AG10803 (cell line): ENCODE measurements at regions not wholly inside any gene's neighbourhood (a gene's known extent, or its start where the extent isn't known, plus 50 kb on each side); places are given as distances from the start of the nearest gene placed in this dataset.
"Not testable (repeated sequence)": the region's sequence is repeated elsewhere in the genome, so short reads cannot be mapped to it uniquely, and the experiment has no call there.

Experiments
- DNase-seq: peaks from one replicate; pipeline ENCODE4 v3.0.0; 2010; ENCODE audit warnings: low read depth
- H3K4me3 ChIP-seq: 2 replicates; pipeline ENCODE4 v1.5.1; 2011; ENCODE audit warnings: mild to moderate bottlenecking, low read length, control low read depth
- TF ChIP-seq, protein P1 (sequence below): conservative IDR thresholded peaks from 2 replicates; pipeline ENCODE4 v1.5.1; 2011; ENCODE audit warnings: mild to moderate bottlenecking, low read length, control low read depth, inconsistent platforms

DNA sequence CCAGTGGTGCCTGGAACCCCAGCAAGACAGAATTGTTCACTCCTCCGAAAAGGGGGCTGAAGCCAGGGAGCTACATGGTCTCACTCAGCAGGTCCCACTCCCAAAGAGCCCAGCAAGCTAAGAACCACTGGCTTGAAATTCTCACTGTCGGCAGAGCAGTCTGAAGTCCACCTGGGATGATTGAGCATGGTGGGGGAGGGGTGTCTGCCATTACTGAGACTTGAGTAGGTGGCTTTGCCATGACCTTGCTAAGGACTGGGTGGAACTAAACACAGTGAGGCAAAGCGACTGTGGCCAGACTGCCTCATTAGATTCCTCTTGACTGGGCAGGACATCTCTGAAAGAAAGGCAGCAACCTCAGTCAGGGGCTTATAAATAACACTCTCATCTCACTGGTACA lies 122.6 kb upstream of the ZC4H2 start:
- DNase-seq, result no peak
- no peak overlapping the region for H3K4me3 ChIP-seq
- TF ChIP-seq, protein P1, sequence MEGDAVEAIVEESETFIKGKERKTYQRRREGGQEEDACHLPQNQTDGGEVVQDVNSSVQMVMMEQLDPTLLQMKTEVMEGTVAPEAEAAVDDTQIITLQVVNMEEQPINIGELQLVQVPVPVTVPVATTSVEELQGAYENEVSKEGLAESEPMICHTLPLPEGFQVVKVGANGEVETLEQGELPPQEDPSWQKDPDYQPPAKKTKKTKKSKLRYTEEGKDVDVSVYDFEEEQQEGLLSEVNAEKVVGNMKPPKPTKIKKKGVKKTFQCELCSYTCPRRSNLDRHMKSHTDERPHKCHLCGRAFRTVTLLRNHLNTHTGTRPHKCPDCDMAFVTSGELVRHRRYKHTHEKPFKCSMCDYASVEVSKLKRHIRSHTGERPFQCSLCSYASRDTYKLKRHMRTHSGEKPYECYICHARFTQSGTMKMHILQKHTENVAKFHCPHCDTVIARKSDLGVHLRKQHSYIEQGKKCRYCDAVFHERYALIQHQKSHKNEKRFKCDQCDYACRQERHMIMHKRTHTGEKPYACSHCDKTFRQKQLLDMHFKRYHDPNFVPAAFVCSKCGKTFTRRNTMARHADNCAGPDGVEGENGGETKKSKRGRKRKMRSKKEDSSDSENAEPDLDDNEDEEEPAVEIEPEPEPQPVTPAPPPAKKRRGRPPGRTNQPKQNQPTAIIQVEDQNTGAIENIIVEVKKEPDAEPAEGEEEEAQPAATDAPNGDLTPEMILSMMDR, result no peak

DNA sequence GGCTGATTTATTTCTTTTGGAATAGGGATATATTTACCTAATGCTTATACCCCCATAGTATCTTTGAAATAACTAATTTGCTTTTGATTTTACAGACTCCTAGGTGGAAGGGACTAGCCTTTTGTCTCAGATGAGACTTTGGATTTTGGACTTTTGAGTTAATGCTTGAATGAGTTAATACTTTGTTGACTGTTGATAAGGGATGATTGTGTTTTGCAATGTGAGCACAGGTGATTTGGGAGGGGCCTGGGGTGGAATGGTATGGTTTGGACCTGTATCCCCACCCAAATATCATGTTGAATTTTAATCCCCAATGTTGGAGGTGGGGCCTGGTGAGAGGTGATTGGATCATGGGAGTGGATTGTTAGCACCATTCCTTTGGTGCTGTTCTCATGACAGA lies 117.4 kb upstream of the ZC4H2 start:
- DNase-seq, result no peak
- TF ChIP-seq, protein P1, result no peak
- H3K4me3 ChIP-seq, result no peak overlapping the region

DNA sequence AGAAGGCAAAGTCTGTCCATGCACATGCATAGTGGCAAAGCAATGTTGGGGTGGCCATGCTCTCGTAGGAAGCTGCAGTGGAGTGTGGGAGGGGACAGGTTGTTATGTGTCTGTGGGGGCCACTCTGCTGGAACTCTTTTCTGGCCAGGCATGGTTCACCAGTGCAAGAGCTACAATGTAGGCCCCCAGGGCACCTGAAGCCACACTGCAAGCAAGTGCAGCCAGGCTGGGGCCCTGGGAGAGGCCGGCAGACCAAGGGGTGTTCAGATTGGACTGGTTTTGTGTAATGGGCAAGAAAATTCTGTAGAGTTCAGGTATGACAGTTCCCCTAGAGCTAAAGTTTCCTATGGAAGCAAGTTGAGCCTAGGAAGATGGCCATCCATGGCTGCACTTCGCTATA lies 97.0 kb upstream of the ZC4H2 start:
- TF ChIP-seq, protein P1, result no peak
- no peak for DNase-seq
- no peak overlapping the region for H3K4me3 ChIP-seq

DNA sequence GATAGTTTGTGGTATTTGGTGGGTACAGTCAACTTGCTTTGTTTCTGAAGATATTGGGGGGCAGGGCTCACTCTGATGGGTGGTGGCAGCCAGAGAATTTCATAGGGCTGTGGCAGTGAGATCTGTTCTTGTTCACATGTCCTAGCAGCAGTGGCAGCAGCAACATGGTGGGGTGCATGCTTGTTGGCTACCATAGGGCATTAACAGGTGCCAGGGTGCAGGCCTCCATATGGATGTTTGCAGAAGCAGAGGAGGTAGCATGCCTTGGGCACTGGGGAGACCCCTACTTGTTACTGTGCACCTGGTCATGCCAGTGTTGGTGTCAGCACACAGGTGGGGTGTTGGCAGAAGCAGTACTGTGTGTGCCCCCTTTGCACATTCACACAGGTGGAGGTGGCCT lies 96.3 kb upstream of the ZC4H2 start:
- DNase-seq, result no peak
- H3K4me3 ChIP-seq, result no peak overlapping the region
- TF ChIP-seq, protein P1, result no peak

DNA sequence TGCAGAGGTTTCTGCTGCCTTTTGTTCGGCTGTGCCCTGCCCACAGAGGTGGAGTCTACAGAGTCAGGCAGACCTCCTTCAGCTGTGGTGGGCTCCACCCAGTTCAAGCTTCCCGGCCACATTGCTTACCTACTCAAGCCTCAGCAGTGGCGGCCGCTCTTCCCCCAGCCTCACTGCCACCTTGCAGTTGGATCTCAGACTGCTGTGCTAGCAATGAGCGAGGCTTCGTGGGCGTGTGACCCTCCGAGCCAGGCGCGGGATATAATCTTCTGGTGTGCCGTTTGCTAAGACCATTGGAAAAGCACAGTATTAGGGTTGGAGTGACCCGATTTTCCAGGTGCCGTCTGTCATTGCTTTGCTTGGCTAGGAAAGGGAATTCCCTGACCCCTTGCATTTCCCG lies 82.4 kb upstream of the ZC4H2 start:
- DNase-seq, H3K4me3 ChIP-seq: not testable (repeated sequence)

GRCh38 chrX:65045001-65045400 lies 68.8 kb upstream of the ZC4H2 start:
- DNase-seq, result no peak
- TF ChIP-seq, protein P1, result no peak

DNA sequence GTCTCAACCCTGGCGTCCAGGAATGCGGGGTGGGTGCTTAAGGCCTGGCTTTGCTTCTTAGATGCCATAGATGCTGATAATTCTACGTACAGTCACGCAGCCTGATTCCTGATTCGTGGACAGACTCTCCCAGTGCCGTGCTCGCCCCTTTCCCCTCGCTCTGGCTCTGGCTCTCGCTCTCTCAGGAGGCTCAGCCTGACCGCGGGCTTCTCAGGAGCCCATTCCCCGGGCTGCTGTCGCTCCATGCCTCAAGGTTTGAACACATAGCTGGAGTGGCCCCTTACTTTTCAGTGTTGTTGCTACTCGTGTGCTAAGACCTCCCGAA lies 59.2 kb upstream of the ZC4H2 start:
- peak; percentile 45 for DNase-seq
- TF ChIP-seq, protein P1, result no peak
- peak overlapping the region; percentile 68 for H3K4me3 ChIP-seq

More at GRCh38 chrX:65045001-65045400, 68.8 kb upstream of the ZC4H2 start:
- no peak overlapping the region for H3K4me3 ChIP-seq
